HK-2 (cell line): ENCODE measurements at regions not wholly inside any gene's neighbourhood (a gene's known extent, or its start where the extent isn't known, plus 50 kb on each side); places are given as distances from the start of the nearest gene placed in this dataset.

Experiments
- DNase-seq: peaks from one replicate; pipeline ENCODE4 v3.0.0-alpha.2; 2018; ENCODE audit not compliant: unreplicated experiment

GRCh38 chr3:147034359-147034758, 372.0 kb downstream of the ZIC4 start:
- DNase-seq, result no peak

GRCh38 chr3:147030274-147030673, 376.1 kb downstream of the ZIC4 start:
- no peak for DNase-seq

- no peak for DNase-seq
Observed at GRCh38 chr3:147015334-147015733, 391.0 kb downstream of the ZIC4 start.

GRCh38 chr3:147008886-147009285, 397.5 kb downstream of the ZIC4 start:
- DNase-seq, result no peak

GRCh38 chr3:147008458-147008857, 397.9 kb downstream of the ZIC4 start:
- DNase-seq, result no peak

- no peak for DNase-seq
Observed at GRCh38 chr3:147007736-147008245, 398.6 kb downstream of the ZIC4 start.

GRCh38 chr3:147002721-147003120, 397.6 kb upstream of the PLSCR5 start:
- no peak for DNase-seq

GRCh38 chr3:147000274-147000673, 395.1 kb upstream of the PLSCR5 start:
- no peak for DNase-seq

- no peak for DNase-seq
Observed at GRCh38 chr3:146991907-146992306, 386.8 kb upstream of the PLSCR5 start.

- no peak for DNase-seq
Observed at GRCh38 chr3:146975476-146975875, 370.3 kb upstream of the PLSCR5 start.

GRCh38 chr3:146975032-146975431, 369.9 kb upstream of the PLSCR5 start:
- no peak for DNase-seq

GRCh38 chr3:146974001-146974400, 368.9 kb upstream of the PLSCR5 start:
- no peak for DNase-seq

- no peak for DNase-seq
Observed at GRCh38 chr3:146972726-146973125, 367.6 kb upstream of the PLSCR5 start.

- no peak for DNase-seq
Observed at GRCh38 chr3:146970236-146970635, 365.1 kb upstream of the PLSCR5 start.

GRCh38 chr3:146969356-146969755, 364.2 kb upstream of the PLSCR5 start:
- no peak for DNase-seq

GRCh38 chr3:146968204-146968651, 363.1 kb upstream of the PLSCR5 start:
- peak; percentile 22 for DNase-seq

- no peak for DNase-seq
Observed at GRCh38 chr3:146967783-146968182, 362.6 kb upstream of the PLSCR5 start.

GRCh38 chr3:146966124-146966523, 361.0 kb upstream of the PLSCR5 start:
- DNase-seq, result no peak

- no peak for DNase-seq
Observed at GRCh38 chr3:146953511-146953981, 348.4 kb upstream of the PLSCR5 start.

GRCh38 chr3:146948985-146949384, 343.8 kb upstream of the PLSCR5 start:
- DNase-seq, result no peak

- no peak for DNase-seq
Observed at GRCh38 chr3:146948186-146948585, 343.0 kb upstream of the PLSCR5 start.

- DNase-seq, result no peak
Observed at GRCh38 chr3:146929696-146930095, 324.6 kb upstream of the PLSCR5 start.

- no peak for DNase-seq
Observed at GRCh38 chr3:146928421-146929059, 323.4 kb upstream of the PLSCR5 start.

GRCh38 chr3:146921693-146922092, 316.5 kb upstream of the PLSCR5 start:
- DNase-seq, result no peak
